K562 (cell line): ENCODE measurements at regions not wholly inside any gene's neighbourhood (a gene's known extent, or its start where the extent isn't known, plus 50 kb on each side); places are given as distances from the start of the nearest gene placed in this dataset.

Experiments used
- ATAC-seq: fragments of 200-7000 bp; cut with Tn5 transposase; 3 replicates; pipeline ENCODE4 v1.9.1; 2020; ENCODE audit warnings: moderate library complexity
- BruUV-seq: library from RNA; stranded (reverse); fragments of 400-500 nt; replicated peaks from 2 replicates; lab custom pipeline; 2021; lab: Mats Ljungman, UMichigan
- CTCF ChIA-PET: fragments of 300-600 bp; formaldehyde crosslinking; extraction: SDS; loops from one replicate; lab custom pipeline; 2021; ENCODE audit warnings: low intra/inter-chr PET ratio; lab: Yijun Ruan, JAX
- POLR2A ChIA-PET: fragments of 300-600, 350-650 bp; sonication (Branson Sonifier 250); formaldehyde crosslinking; extraction: SDS; loops from one replicate; lab custom pipeline; 2021; ENCODE audit warnings: antibody characterized with exemption, inconsistent platforms; lab: Yijun Ruan, JAX
- DNase-seq, 4 experiments: peaks; one replicate each; pipeline versions ENCODE4 v3.0.0 to v3.0.0-alpha.2; 2011 to 2018; ENCODE audit warnings: low spot score in 3 of 4, mixed read lengths in 3 of 4; ENCODE audit errors: extremely low read depth in 1 of 4
- FAIRE-seq: peaks from 2 replicates; lab custom pipeline; 2011; peaks lifted over from hg19 to GRCh38; lab: Jason Lieb, UNC
- H2AFZ ChIP-seq: 2 replicates; pipeline ENCODE4 v1.6.0; 2011; ENCODE audit warnings: low read depth, low read length, control low read depth, inconsistent platforms
- H3K27ac ChIP-seq: fragments of 200-600 bp; 3 replicates; pipeline ENCODE4 v1.8.0; 2011; ENCODE audit warnings: low read depth, mild to moderate bottlenecking, control low read depth, inconsistent platforms, low read length, moderate library complexity, mixed read lengths; ENCODE audit errors: extremely low read depth
- H3K27me3 ChIP-seq, 2 experiments: fragments of 300-600 bp in 1 of 2; 2 replicates in 1 of 2; 3 replicates in 1 of 2; pipeline versions ENCODE4 v1.6.0 to v1.8.0; 2011; ENCODE audit warnings: inconsistent platforms in 2 of 2, low read length in 2 of 2, mild to moderate bottlenecking in 1 of 2, mixed read lengths in 1 of 2, moderate library complexity in 1 of 2; ENCODE audit not compliant: control insufficient read depth in 2 of 2, insufficient read depth in 2 of 2
- H3K36me3 ChIP-seq: fragments of 300-600 bp; 3 replicates; pipeline ENCODE4 v1.8.0; 2011; ENCODE audit warnings: mild to moderate bottlenecking, low read length, inconsistent platforms; ENCODE audit not compliant: control insufficient read depth, insufficient read depth
- H3K4me1 ChIP-seq, 2 experiments: fragments of 200-600 bp in 1 of 2; replicated peaks in 1 of 2; 2 replicates in 1 of 2; 3 replicates in 1 of 2; pipeline versions ENCODE4 v1.5.1 to v1.8.0; 2011; ENCODE audit warnings: inconsistent platforms in 2 of 2, low read length in 2 of 2, mild to moderate bottlenecking in 1 of 2, mixed read lengths in 1 of 2, moderate library complexity in 1 of 2; ENCODE audit not compliant: control insufficient read depth in 2 of 2, insufficient read depth in 2 of 2
- H3K4me2 ChIP-seq: 2 replicates; pipeline ENCODE4 v1.6.1; 2011; ENCODE audit warnings: low read length, control low read depth, inconsistent platforms, mixed read lengths; ENCODE audit not compliant: insufficient read depth
- H3K4me3 ChIP-seq: fragments of 200-600 bp; sonication (generic), shearing (Covaris generic); 2 replicates; pipeline ENCODE4 v1.5.1; 2016; ENCODE audit warnings: control low read depth, inconsistent platforms
- H3K79me2 ChIP-seq: fragments of 200-600 bp; 3 replicates; pipeline ENCODE4 v1.8.0; 2011; ENCODE audit warnings: low read length, inconsistent platforms; ENCODE audit not compliant: control insufficient read depth, insufficient read depth
- H3K9ac ChIP-seq, 2 experiments: 2 replicates each; pipeline versions ENCODE4 v1.6.0 to v1.6.1; 2011; ENCODE audit warnings: low read depth in 2 of 2, low read length in 2 of 2, control low read depth in 1 of 2, inconsistent platforms in 1 of 2, mild to moderate bottlenecking in 1 of 2, mixed read lengths in 1 of 2; ENCODE audit not compliant: insufficient read depth in 1 of 2
- H3K9me1 ChIP-seq: one replicate; pipeline ENCODE4 v1.6.0; 2011; ENCODE audit warnings: inconsistent platforms, mild to moderate bottlenecking, low read length, moderate library complexity; ENCODE audit not compliant: control insufficient read depth, insufficient read depth
- H3K9me3 ChIP-seq: replicated peaks from 2 replicates; pipeline ENCODE4 v1.5.1; 2011; ENCODE audit warnings: low read depth, low read length, inconsistent platforms; ENCODE audit not compliant: control insufficient read depth, insufficient read depth
- H4K20me1 ChIP-seq: replicated peaks from 2 replicates; pipeline ENCODE4 v1.6.1; 2011; ENCODE audit warnings: low read length, inconsistent platforms, mixed read lengths; ENCODE audit not compliant: control insufficient read depth, insufficient read depth
- SREBF1 ChIP-seq: fragments of 150-350 bp; IDR thresholded peaks from 2 replicates; pipeline ENCODE4 v1.6.1; 2014; ENCODE audit warnings: antibody characterized with exemption, low read depth, low read length, borderline replicate concordance
- TAF1 ChIP-seq: IDR thresholded peaks from 2 replicates; pipeline ENCODE4 v1.6.1; 2011; ENCODE audit warnings: mild to moderate bottlenecking, low read length, moderate library complexity; ENCODE audit not compliant: insufficient read depth, control insufficient read depth, severe bottlenecking; ENCODE audit errors: extremely low read depth
- ZBTB33 ChIP-seq: sonication (generic); formaldehyde crosslinking; IDR thresholded peaks from 2 replicates; pipeline ENCODE4 v1.8.1; 2023; ENCODE audit warnings: mild to moderate bottlenecking, missing genetic modification reagents
- ZKSCAN1 ChIP-seq: fragments of 150-350 bp; IDR thresholded peaks from 2 replicates; pipeline ENCODE4 v1.6.1; 2016; ENCODE audit warnings: low read depth, low read length
- WGBS: fragments of 100-300 bp; shearing (Covaris generic); methylation state at CpG from one replicate; pipeline ENCODE4 v1.1.6; 2016; ENCODE audit warnings: low coverage, mixed read lengths; ENCODE audit not compliant: insufficient coverage; ENCODE audit errors: missing lambda C conversion rate; 5-methylcytosine and 5-hydroxymethylcytosine counted together
- in situ Hi-C: fragments of 300-500 bp; cut with MboI; formaldehyde crosslinking; loops from 4 replicates; pipeline ENCODE4 v1.15.0; 2018; ENCODE audit warnings: inconsistent platforms, mixed read lengths
- intact Hi-C: fragments of 100-400 bp; cut with micrococcal nuclease; formaldehyde crosslinking; loops from 2 replicates; pipeline ENCODE4 v1.14.2; 2022
- TF ChIP-seq, protein P1 (sequence below): fragments of 450-650 bp; IDR thresholded peaks from 2 replicates; pipeline ENCODE4 v1.6.1; 2016

DNA sequence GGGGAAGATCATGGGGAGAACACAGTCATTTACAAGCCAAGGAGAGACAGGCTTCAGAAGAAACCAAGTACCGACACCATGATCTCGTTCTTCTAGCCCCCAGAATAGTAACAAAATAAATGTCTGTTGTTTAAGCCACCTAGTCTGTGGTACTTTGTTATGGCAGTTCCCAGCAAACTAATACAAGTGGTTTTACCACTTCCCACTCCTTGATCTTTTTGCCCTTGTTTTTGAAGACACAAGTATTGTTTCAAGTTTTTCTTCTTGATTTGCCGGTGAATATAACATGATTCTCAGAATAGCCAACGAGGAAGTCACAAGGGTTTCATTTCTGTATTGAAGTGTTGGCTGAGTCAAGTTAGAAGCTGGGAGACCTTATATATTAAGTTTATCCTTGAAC is 220.3 kb downstream of the SOX2 start (continued):
- TF ChIP-seq ZBTB33 (CRISPR knock-in tag) (no peak), ZKSCAN1 (no peak), TAF1 (no peak)
- TF ChIP-seq, all 486 proteins: peak for 0

- intact Hi-C loops = no loop called here
- CTCF ChIA-PET = no interaction called here
Observed at GRCh38 chr3:181933052-181933618, 221.4 kb downstream of the SOX2 start.

More at GRCh38 chr3:181933052-181933618, 221.4 kb downstream of the SOX2 start:
- no peaks in the 10 kb centered on the region for H3K9me1 ChIP-seq
- BruUV-seq = no TSS peak
- ATAC-seq (no peak), FAIRE-seq (no peak), DNase-seq (no peak)
- H3K4me1 ChIP-seq = no peaks in the 10 kb centered on the region
- POLR2A ChIA-PET = no interaction called here
- no peak overlapping the region for H3K9ac ChIP-seq
- no peaks in the 10 kb centered on the region for H3K9me3 ChIP-seq
- H3K4me3 ChIP-seq = no peak overlapping the region
- H3K27me3 ChIP-seq = 0 out of 5 replicates have a peak, but pooled peaks cover 0 to 3% of the 10 kb centered on the region in 2 experiments
- 2% methylated on average over 4 of the region's 4 CpGs for WGBS
- no peaks in the 10 kb centered on the region for H3K79me2 ChIP-seq
- no peaks in the 10 kb centered on the region; the same call in 1 of the 2 replicates for H4K20me1 ChIP-seq
- in situ Hi-C loops = no loop called here
- TF ChIP-seq SREBF1 = no peak
- TF ChIP-seq, protein P1, sequence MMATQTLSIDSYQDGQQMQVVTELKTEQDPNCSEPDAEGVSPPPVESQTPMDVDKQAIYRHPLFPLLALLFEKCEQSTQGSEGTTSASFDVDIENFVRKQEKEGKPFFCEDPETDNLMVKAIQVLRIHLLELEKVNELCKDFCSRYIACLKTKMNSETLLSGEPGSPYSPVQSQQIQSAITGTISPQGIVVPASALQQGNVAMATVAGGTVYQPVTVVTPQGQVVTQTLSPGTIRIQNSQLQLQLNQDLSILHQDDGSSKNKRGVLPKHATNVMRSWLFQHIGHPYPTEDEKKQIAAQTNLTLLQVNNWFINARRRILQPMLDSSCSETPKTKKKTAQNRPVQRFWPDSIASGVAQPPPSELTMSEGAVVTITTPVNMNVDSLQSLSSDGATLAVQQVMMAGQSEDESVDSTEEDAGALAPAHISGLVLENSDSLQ = no peak
- no peak overlapping the region for H2AFZ ChIP-seq
- H3K27ac ChIP-seq = no peak overlapping the region
- H3K4me2 ChIP-seq = no peak overlapping the region
- no peaks in the 10 kb centered on the region for H3K36me3 ChIP-seq
